ENCODE measurements at regions not wholly inside any gene's neighbourhood (a gene's known extent, or its start where the extent isn't known, plus 50 kb on each side); places are given as distances from the start of the nearest gene placed in this dataset.

GRCh38 chr15:31932576-31932975 is 97.7 kb upstream of the CHRNA7 start:
- no peak overlapping the region for H3K27ac ChIP-seq
- no peak for DNase-seq (ENCODE audit: low spot score)
- no peaks in the 10 kb centered on the region for H3K36me3 ChIP-seq
- H3K27me3 ChIP-seq (replicated peaks; ENCODE audit: insufficient read depth): no peaks in the 10 kb centered on the region
- TF ChIP-seq CTCF (IDR thresholded peaks at IDR 0.05): no peak
- H3K4me3 ChIP-seq: no peak overlapping the region
- no peaks in the 10 kb centered on the region for H3K4me1 ChIP-seq (ENCODE audit: control insufficient read depth in 1 of 2, low read depth in 2 of 2)
- no peaks in the 10 kb centered on the region for H3K9me3 ChIP-seq
- no peak for ATAC-seq (ENCODE audit: insufficient number of reproducible peaks, low FRiP score, low read depth)

GRCh38 chr15:31934821-31935220 is 95.5 kb upstream of the CHRNA7 start:
- no peaks in the 10 kb centered on the region for H3K9me3 ChIP-seq
- no peaks in the 10 kb centered on the region for H3K4me1 ChIP-seq (ENCODE audit: control insufficient read depth in 1 of 2, low read depth in 2 of 2)
- DNase-seq (ENCODE audit: low spot score): no peak
- ATAC-seq (ENCODE audit: insufficient number of reproducible peaks, low FRiP score, low read depth): no peak
- no peak overlapping the region for H3K27ac ChIP-seq
- H3K36me3 ChIP-seq: no peaks in the 10 kb centered on the region
- no peaks in the 10 kb centered on the region for H3K27me3 ChIP-seq (replicated peaks; ENCODE audit: insufficient read depth)
- no peak overlapping the region for H3K4me3 ChIP-seq
- TF ChIP-seq CTCF (IDR thresholded peaks at IDR 0.05): no peak

GRCh38 chr15:31953478-31953877 is 76.8 kb upstream of the CHRNA7 start:
- TF ChIP-seq CTCF (IDR thresholded peaks at IDR 0.05): no peak
- ATAC-seq (ENCODE audit: insufficient number of reproducible peaks, low FRiP score, low read depth) (no peak), DNase-seq (ENCODE audit: low spot score) (no peak)
- H3K4me3 ChIP-seq: no peak overlapping the region
- no peaks in the 10 kb centered on the region for H3K27me3 ChIP-seq (replicated peaks; ENCODE audit: insufficient read depth)
- no peaks in the 10 kb centered on the region for H3K36me3 ChIP-seq
- no peak overlapping the region for H3K27ac ChIP-seq
- peaks cover 3% of the 10 kb centered on the region for H3K9me3 ChIP-seq
- H3K4me1 ChIP-seq (ENCODE audit: control insufficient read depth in 1 of 2, low read depth in 2 of 2): no peaks in the 10 kb centered on the region

GRCh38 chr15:31954374-31955172 is 75.7 kb upstream of the CHRNA7 start:
- no peak for DNase-seq (ENCODE audit: low spot score)
- Histone ChIP-seq H3K27ac (no peak overlapping the region), H3K4me3 (no peak overlapping the region), H3K9me3 (peaks cover 3% of the 10 kb centered on the region), H3K4me1 (ENCODE audit: control insufficient read depth in 1 of 2, low read depth in 2 of 2) (no peaks in the 10 kb centered on the region), H3K27me3 (replicated peaks; ENCODE audit: insufficient read depth) (no peaks in the 10 kb centered on the region), H3K36me3 (no peaks in the 10 kb centered on the region)
- no peak for TF ChIP-seq CTCF (IDR thresholded peaks at IDR 0.05)
- no peak for ATAC-seq (ENCODE audit: insufficient number of reproducible peaks, low FRiP score, low read depth)

GRCh38 chr15:31955734-31956133 is 74.6 kb upstream of the CHRNA7 start:
- Histone ChIP-seq H3K4me1 (ENCODE audit: control insufficient read depth in 1 of 2, low read depth in 2 of 2) (no peaks in the 10 kb centered on the region), H3K36me3 (no peaks in the 10 kb centered on the region), H3K4me3 (no peak overlapping the region), H3K9me3 (peaks cover 3% of the 10 kb centered on the region), H3K27ac (no peak overlapping the region), H3K27me3 (replicated peaks; ENCODE audit: insufficient read depth) (no peaks in the 10 kb centered on the region)
- TF ChIP-seq CTCF (IDR thresholded peaks at IDR 0.05): no peak
- DNase-seq (ENCODE audit: low spot score) (no peak), ATAC-seq (ENCODE audit: insufficient number of reproducible peaks, low FRiP score, low read depth) (no peak)
